WTC11 (cell line): ENCODE measurements at regions not wholly inside any gene's neighbourhood (a gene's known extent, or its start where the extent isn't known, plus 50 kb on each side); places are given as distances from the start of the nearest gene placed in this dataset.

Source experiments
- ATAC-seq: fragments of 200-7000 bp; cut with Tn5 transposase; 2 replicates; pipeline ENCODE4 v1.10.0; 2021; ENCODE audit warnings: mild to moderate bottlenecking, moderate library complexity
- CTCF ChIA-PET: fragments of 300-600 bp; sonication (Branson Sonifier 250); formaldehyde crosslinking; loops from one replicate; lab custom pipeline; 2021; ENCODE audit warnings: antibody characterized with exemption; lab: Charles Lee
- POLR2A ChIA-PET: fragments of 350-600 bp; sonication (Branson Sonifier 250); formaldehyde crosslinking; loops from one replicate; lab custom pipeline; 2021; ENCODE audit warnings: antibody characterized with exemption; lab: Charles Lee
- DNase-seq: peaks from one replicate; pipeline ENCODE4 v3.0.0; 2021; ENCODE audit warnings: low spot score
- H3K27ac Mint-ChIP-seq: 2 replicates; pipeline ENCODE4 v1.8.0; 2021; ENCODE audit warnings: mixed read lengths
- H3K27me3 Mint-ChIP-seq: 2 replicates; pipeline ENCODE4 v1.8.0; 2021; ENCODE audit warnings: low read depth, mild to moderate bottlenecking, moderate library complexity, mixed read lengths
- H3K36me3 Mint-ChIP-seq: 2 replicates; pipeline ENCODE4 v1.8.0; 2021; ENCODE audit warnings: mixed read lengths
- H3K4me1 Mint-ChIP-seq: 2 replicates; pipeline ENCODE4 v1.8.0; 2022; ENCODE audit warnings: mixed read lengths
- H3K4me3 Mint-ChIP-seq: 2 replicates; pipeline ENCODE4 v1.8.0; 2021; ENCODE audit warnings: mild to moderate bottlenecking, moderate library complexity, mixed read lengths
- H3K9me3 Mint-ChIP-seq: 2 replicates; pipeline ENCODE4 v1.8.0; 2021; ENCODE audit warnings: mixed read lengths
- GTF2I ChIP-seq: fragments of 250-450 bp; sonication (Bioruptor Pico); conservative IDR thresholded peaks from 2 replicates; pipeline ENCODE4 v1.4.0; 2021; ENCODE audit warnings: mild to moderate bottlenecking
- HMGA2 ChIP-seq: fragments of 250-450 bp; sonication (Bioruptor Pico); IDR thresholded peaks from 2 replicates; pipeline ENCODE4 v1.4.0; 2021; ENCODE audit warnings: mild to moderate bottlenecking, moderate library complexity
- KAT7 ChIP-seq: sonication (generic); formaldehyde crosslinking; IDR thresholded peaks from 2 replicates; pipeline ENCODE4 v1.8.1; 2023; ENCODE audit warnings: missing genetic modification reagents, mild to moderate bottlenecking, borderline replicate concordance
- MYBL2 ChIP-seq: sonication (generic); formaldehyde crosslinking; IDR thresholded peaks from 2 replicates; pipeline ENCODE4 v1.8.1; 2023; ENCODE audit warnings: mild to moderate bottlenecking, moderate library complexity, missing genetic modification reagents
- PREB ChIP-seq: sonication (generic); formaldehyde crosslinking; IDR thresholded peaks from 2 replicates; pipeline ENCODE4 v1.8.1; 2022; ENCODE audit warnings: mild to moderate bottlenecking, missing genetic modification reagents, moderate library complexity, borderline replicate concordance
- PRRX2 ChIP-seq: fragments of 250-450 bp; sonication (Bioruptor Pico); IDR thresholded peaks from 2 replicates; pipeline ENCODE4 v1.8.0; 2021; ENCODE audit warnings: mild to moderate bottlenecking
- STAT6 ChIP-seq: sonication (generic); formaldehyde crosslinking; conservative IDR thresholded peaks from 2 replicates; pipeline ENCODE4 v1.8.1; 2023; ENCODE audit warnings: mild to moderate bottlenecking, low read depth, missing genetic modification reagents, moderate library complexity
- TCF7 ChIP-seq: sonication (generic); formaldehyde crosslinking; IDR thresholded peaks from 2 replicates; pipeline ENCODE4 v1.8.0; 2022; ENCODE audit warnings: mild to moderate bottlenecking, low read depth, missing genetic modification reagents, moderate library complexity
- TP53 ChIP-seq: sonication (generic); formaldehyde crosslinking; IDR thresholded peaks from 2 replicates; pipeline ENCODE4 v1.8.1; 2023; ENCODE audit warnings: mild to moderate bottlenecking, missing genetic modification reagents
- ZMAT4 ChIP-seq: fragments of 250-450 bp; sonication (Bioruptor Pico); IDR thresholded peaks from 2 replicates; pipeline ENCODE4 v1.9.0; 2021; ENCODE audit warnings: mild to moderate bottlenecking
- ZNF138 ChIP-seq: sonication (generic); formaldehyde crosslinking; conservative IDR thresholded peaks from 2 replicates; pipeline ENCODE4 v1.8.1; 2022; ENCODE audit warnings: mild to moderate bottlenecking, moderate library complexity, missing genetic modification reagents
- ZNF532 ChIP-seq: fragments of 250-450 bp; sonication (Bioruptor Pico); IDR thresholded peaks from 2 replicates; pipeline ENCODE4 v1.9.0; 2021; ENCODE audit warnings: mild to moderate bottlenecking, borderline replicate concordance
- ZSCAN18 ChIP-seq: fragments of 250-450 bp; sonication (Bioruptor Pico); IDR thresholded peaks from 2 replicates; pipeline ENCODE4 v2.1.2; 2022; ENCODE audit warnings: mild to moderate bottlenecking, moderate library complexity

- TF ChIP-seq TP53 (CRISPR knock-in tag) (no peak), MYBL2 (CRISPR knock-in tag) (no peak)
Observed at GRCh38 chr3:106208967-106209366, 340.2 kb upstream of the CBLB start (continued).

GRCh38 chr3:106209482-106209881, 340.7 kb upstream of the CBLB start:
- CTCF ChIA-PET: no interaction called here
- no peak for DNase-seq
- no peak overlapping the region for H3K4me3 Mint-ChIP-seq
- TF ChIP-seq ZSCAN18 (CRISPR knock-in tag) (no peak), PREB (no peak), STAT6 (CRISPR knock-in tag) (no peak), ZNF532 (CRISPR knock-in tag) (no peak), ZNF138 (CRISPR knock-in tag) (no peak), TCF7 (no peak), HMGA2 (CRISPR knock-in tag) (no peak), PRRX2 (CRISPR knock-in tag) (no peak), GTF2I (no peak), KAT7 (CRISPR knock-in tag) (no peak)
- TF ChIP-seq, all 79 proteins: peak for 0
- H3K4me1 Mint-ChIP-seq: peaks cover 12% of the 10 kb centered on the region
- H3K27ac Mint-ChIP-seq: no peak overlapping the region
- H3K9me3 Mint-ChIP-seq: peaks cover 4% of the 10 kb centered on the region
- ATAC-seq: no peak
- peaks cover 3% of the 10 kb centered on the region for H3K36me3 Mint-ChIP-seq
- no peaks in the 10 kb centered on the region for H3K27me3 Mint-ChIP-seq
- POLR2A ChIA-PET: no interaction called here

GRCh38 chr3:106210923-106211322, 342.1 kb upstream of the CBLB start:
- no peak overlapping the region for H3K27ac Mint-ChIP-seq
- peaks cover 7% of the 10 kb centered on the region for H3K4me1 Mint-ChIP-seq
- peaks cover 6% of the 10 kb centered on the region for H3K9me3 Mint-ChIP-seq
- no peaks in the 10 kb centered on the region for H3K27me3 Mint-ChIP-seq
- POLR2A ChIA-PET: no interaction called here
- CTCF ChIA-PET: no interaction called here
- ATAC-seq (no peak), DNase-seq (no peak)
- H3K4me3 Mint-ChIP-seq: no peak overlapping the region
- no peaks in the 10 kb centered on the region for H3K36me3 Mint-ChIP-seq
- no peak for TF ChIP-seq ZMAT4
